K562 (cell line): ENCODE measurements at regions not wholly inside any gene's neighbourhood (a gene's known extent, or its start where the extent isn't known, plus 50 kb on each side); places are given as distances from the start of the nearest gene placed in this dataset.

ENCODE experiments used
- ATAC-seq: fragments of 200-7000 bp; cut with Tn5 transposase; 3 replicates; pipeline ENCODE4 v1.9.1; 2020; ENCODE audit warnings: moderate library complexity
- BruUV-seq: library from RNA; stranded (reverse); fragments of 400-500 nt; replicated peaks from 2 replicates; lab custom pipeline; 2021; lab: Mats Ljungman, UMichigan
- CTCF ChIA-PET: fragments of 300-600 bp; formaldehyde crosslinking; extraction: SDS; loops from one replicate; lab custom pipeline; 2021; ENCODE audit warnings: low intra/inter-chr PET ratio; lab: Yijun Ruan, JAX
- POLR2A ChIA-PET: fragments of 300-600, 350-650 bp; sonication (Branson Sonifier 250); formaldehyde crosslinking; extraction: SDS; loops from one replicate; lab custom pipeline; 2021; ENCODE audit warnings: antibody characterized with exemption, inconsistent platforms; lab: Yijun Ruan, JAX
- DNase-seq, 4 experiments: peaks; one replicate each; pipeline versions ENCODE4 v3.0.0 to v3.0.0-alpha.2; 2011 to 2018; ENCODE audit warnings: low spot score in 3 of 4, mixed read lengths in 3 of 4; ENCODE audit errors: extremely low read depth in 1 of 4
- FAIRE-seq: peaks from 2 replicates; lab custom pipeline; 2011; peaks lifted over from hg19 to GRCh38; lab: Jason Lieb, UNC
- H2AFZ ChIP-seq: 2 replicates; pipeline ENCODE4 v1.6.0; 2011; ENCODE audit warnings: low read depth, low read length, control low read depth, inconsistent platforms
- H3K27ac ChIP-seq: fragments of 200-600 bp; 3 replicates; pipeline ENCODE4 v1.8.0; 2011; ENCODE audit warnings: low read depth, mild to moderate bottlenecking, control low read depth, inconsistent platforms, low read length, moderate library complexity, mixed read lengths; ENCODE audit errors: extremely low read depth
- H3K27me3 ChIP-seq, 2 experiments: fragments of 300-600 bp in 1 of 2; 2 replicates in 1 of 2; 3 replicates in 1 of 2; pipeline versions ENCODE4 v1.6.0 to v1.8.0; 2011; ENCODE audit warnings: inconsistent platforms in 2 of 2, low read length in 2 of 2, mild to moderate bottlenecking in 1 of 2, mixed read lengths in 1 of 2, moderate library complexity in 1 of 2; ENCODE audit not compliant: control insufficient read depth in 2 of 2, insufficient read depth in 2 of 2
- H3K36me3 ChIP-seq: fragments of 300-600 bp; 3 replicates; pipeline ENCODE4 v1.8.0; 2011; ENCODE audit warnings: mild to moderate bottlenecking, low read length, inconsistent platforms; ENCODE audit not compliant: control insufficient read depth, insufficient read depth
- H3K4me1 ChIP-seq, 2 experiments: fragments of 200-600 bp in 1 of 2; replicated peaks in 1 of 2; 2 replicates in 1 of 2; 3 replicates in 1 of 2; pipeline versions ENCODE4 v1.5.1 to v1.8.0; 2011; ENCODE audit warnings: inconsistent platforms in 2 of 2, low read length in 2 of 2, mild to moderate bottlenecking in 1 of 2, mixed read lengths in 1 of 2, moderate library complexity in 1 of 2; ENCODE audit not compliant: control insufficient read depth in 2 of 2, insufficient read depth in 2 of 2
- H3K4me2 ChIP-seq: 2 replicates; pipeline ENCODE4 v1.6.1; 2011; ENCODE audit warnings: low read length, control low read depth, inconsistent platforms, mixed read lengths; ENCODE audit not compliant: insufficient read depth
- H3K4me3 ChIP-seq: fragments of 200-600 bp; sonication (generic), shearing (Covaris generic); 2 replicates; pipeline ENCODE4 v1.5.1; 2016; ENCODE audit warnings: control low read depth, inconsistent platforms
- H3K79me2 ChIP-seq: fragments of 200-600 bp; 3 replicates; pipeline ENCODE4 v1.8.0; 2011; ENCODE audit warnings: low read length, inconsistent platforms; ENCODE audit not compliant: control insufficient read depth, insufficient read depth
- H3K9ac ChIP-seq, 2 experiments: 2 replicates each; pipeline versions ENCODE4 v1.6.0 to v1.6.1; 2011; ENCODE audit warnings: low read depth in 2 of 2, low read length in 2 of 2, control low read depth in 1 of 2, inconsistent platforms in 1 of 2, mild to moderate bottlenecking in 1 of 2, mixed read lengths in 1 of 2; ENCODE audit not compliant: insufficient read depth in 1 of 2
- H3K9me1 ChIP-seq: one replicate; pipeline ENCODE4 v1.6.0; 2011; ENCODE audit warnings: inconsistent platforms, mild to moderate bottlenecking, low read length, moderate library complexity; ENCODE audit not compliant: control insufficient read depth, insufficient read depth
- H3K9me3 ChIP-seq: replicated peaks from 2 replicates; pipeline ENCODE4 v1.5.1; 2011; ENCODE audit warnings: low read depth, low read length, inconsistent platforms; ENCODE audit not compliant: control insufficient read depth, insufficient read depth
- H4K20me1 ChIP-seq: replicated peaks from 2 replicates; pipeline ENCODE4 v1.6.1; 2011; ENCODE audit warnings: low read length, inconsistent platforms, mixed read lengths; ENCODE audit not compliant: control insufficient read depth, insufficient read depth
- CSDE1 ChIP-seq, 2 experiments: fragments of 450-650 bp; IDR thresholded peaks; 2 replicates each; pipeline ENCODE4 v1.6.1; 2016; ENCODE audit warnings: mild to moderate bottlenecking in 1 of 2
- FOXK2 ChIP-seq, 2 experiments: fragments of 450-650 bp; IDR thresholded peaks in 1 of 2; conservative IDR thresholded peaks in 1 of 2; 2 replicates each; pipeline ENCODE4 v1.6.1; 2016; ENCODE audit warnings: low read depth in 2 of 2, mild to moderate bottlenecking in 1 of 2
- KLF16 ChIP-seq: IDR thresholded peaks from 2 replicates; pipeline ENCODE4 v1.6.1; 2016; ENCODE audit warnings: antibody characterized with exemption
- RAD21 ChIP-seq, 2 experiments: fragments of 250-450 bp in 1 of 2; fragments of 450-650 bp in 1 of 2; sonication (Bioruptor Pico) in 1 of 2; formaldehyde crosslinking in 1 of 2; IDR thresholded peaks in 1 of 2; conservative IDR thresholded peaks in 1 of 2; 2 replicates each; pipeline versions ENCODE4 v1.4.0 to v1.8.0; 2020 to 2022; ENCODE audit warnings: mild to moderate bottlenecking in 2 of 2, moderate library complexity in 1 of 2
- SMC3 ChIP-seq: conservative IDR thresholded peaks from 2 replicates; pipeline ENCODE4 v1.6.1; 2011; ENCODE audit warnings: low read depth, low read length, improper control_type of control experiment; ENCODE audit not compliant: insufficient read depth
- WGBS: fragments of 100-300 bp; shearing (Covaris generic); methylation state at CpG from one replicate; pipeline ENCODE4 v1.1.6; 2016; ENCODE audit warnings: low coverage, mixed read lengths; ENCODE audit not compliant: insufficient coverage; ENCODE audit errors: missing lambda C conversion rate; 5-methylcytosine and 5-hydroxymethylcytosine counted together
- in situ Hi-C: fragments of 300-500 bp; cut with MboI; formaldehyde crosslinking; loops from 4 replicates; pipeline ENCODE4 v1.15.0; 2018; ENCODE audit warnings: inconsistent platforms, mixed read lengths
- intact Hi-C: fragments of 100-400 bp; cut with micrococcal nuclease; formaldehyde crosslinking; loops from 2 replicates; pipeline ENCODE4 v1.14.2; 2022
- TF ChIP-seq, protein P1 (sequence below): fragments of 250-450 bp; sonication (Bioruptor Pico); IDR thresholded peaks from 2 replicates; pipeline ENCODE4 v1.5.0; 2020; ENCODE audit warnings: mild to moderate bottlenecking
- TF ChIP-seq, protein P2 (sequence below): fragments of 450-650 bp; formaldehyde crosslinking; IDR thresholded peaks from 2 replicates; pipeline ENCODE4 v1.4.0; 2020; ENCODE audit warnings: mild to moderate bottlenecking, moderate library complexity
- TF ChIP-seq, protein P3 (sequence below), 3 experiments: IDR thresholded peaks in 2 of 3; conservative IDR thresholded peaks in 1 of 3; 2 replicates each; pipeline ENCODE4 v1.5.1; 2011 to 2012; ENCODE audit warnings: low read length in 3 of 3, mild to moderate bottlenecking in 3 of 3, control low read depth in 2 of 3, improper control_type of control experiment in 1 of 3, inconsistent platforms in 1 of 3, low read depth in 1 of 3, mixed read lengths in 1 of 3, moderate library complexity in 1 of 3; ENCODE audit not compliant: insufficient read depth in 2 of 3

DNA sequence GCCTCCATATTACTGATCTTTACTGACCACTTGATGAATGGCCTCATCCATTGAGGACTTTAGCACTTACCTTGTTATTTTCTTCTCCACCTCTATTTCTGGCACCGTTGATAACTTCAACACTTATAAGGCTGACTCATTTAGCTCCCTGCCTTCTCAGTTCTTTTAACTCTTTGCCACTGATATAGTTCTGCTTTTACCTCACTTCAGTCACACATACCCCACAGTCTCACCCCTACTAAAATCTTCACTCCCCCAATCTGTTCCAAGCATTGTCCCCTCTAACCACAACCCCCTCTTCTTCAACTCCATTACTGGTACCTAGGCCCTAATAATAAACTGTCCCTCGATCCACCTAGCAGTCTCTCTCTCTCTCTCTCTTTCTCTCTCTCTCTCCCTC, 141.0 kb downstream of the PAH start:
- Histone ChIP-seq H2AFZ (no peak overlapping the region), H3K9ac (no peak overlapping the region), H3K36me3 (no peaks in the 10 kb centered on the region), H3K27ac (no peak overlapping the region), H3K4me3 (no peak overlapping the region), H3K9me3 (no peaks in the 10 kb centered on the region), H4K20me1 (no peaks in the 10 kb centered on the region), H3K4me1 (no peaks in the 10 kb centered on the region), H3K4me2 (no peak overlapping the region), H3K9me1 (no peaks in the 10 kb centered on the region), H3K79me2 (no peaks in the 10 kb centered on the region), H3K27me3 (no peaks in the 10 kb centered on the region)
- no peak for FAIRE-seq
- TF ChIP-seq, protein P1, sequence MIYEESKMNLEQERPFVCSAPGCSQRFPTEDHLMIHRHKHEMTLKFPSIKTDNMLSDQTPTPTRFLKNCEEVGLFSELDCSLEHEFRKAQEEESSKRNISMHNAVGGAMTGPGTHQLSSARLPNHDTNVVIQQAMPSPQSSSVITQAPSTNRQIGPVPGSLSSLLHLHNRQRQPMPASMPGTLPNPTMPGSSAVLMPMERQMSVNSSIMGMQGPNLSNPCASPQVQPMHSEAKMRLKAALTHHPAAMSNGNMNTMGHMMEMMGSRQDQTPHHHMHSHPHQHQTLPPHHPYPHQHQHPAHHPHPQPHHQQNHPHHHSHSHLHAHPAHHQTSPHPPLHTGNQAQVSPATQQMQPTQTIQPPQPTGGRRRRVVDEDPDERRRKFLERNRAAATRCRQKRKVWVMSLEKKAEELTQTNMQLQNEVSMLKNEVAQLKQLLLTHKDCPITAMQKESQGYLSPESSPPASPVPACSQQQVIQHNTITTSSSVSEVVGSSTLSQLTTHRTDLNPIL = no peak
- TF ChIP-seq CSDE1 (IDR thresholded peaks at IDR 0.05) = no peak
- POLR2A ChIA-PET = no interaction called here
- CTCF ChIA-PET = no interaction called here
- no TSS peak for BruUV-seq
- intact Hi-C loops = no loop called here
- ATAC-seq = no peak
- no peak for DNase-seq
- 3% methylated on average over 2 of the region's 2 CpGs for WGBS
- in situ Hi-C loops = no loop called here

DNA sequence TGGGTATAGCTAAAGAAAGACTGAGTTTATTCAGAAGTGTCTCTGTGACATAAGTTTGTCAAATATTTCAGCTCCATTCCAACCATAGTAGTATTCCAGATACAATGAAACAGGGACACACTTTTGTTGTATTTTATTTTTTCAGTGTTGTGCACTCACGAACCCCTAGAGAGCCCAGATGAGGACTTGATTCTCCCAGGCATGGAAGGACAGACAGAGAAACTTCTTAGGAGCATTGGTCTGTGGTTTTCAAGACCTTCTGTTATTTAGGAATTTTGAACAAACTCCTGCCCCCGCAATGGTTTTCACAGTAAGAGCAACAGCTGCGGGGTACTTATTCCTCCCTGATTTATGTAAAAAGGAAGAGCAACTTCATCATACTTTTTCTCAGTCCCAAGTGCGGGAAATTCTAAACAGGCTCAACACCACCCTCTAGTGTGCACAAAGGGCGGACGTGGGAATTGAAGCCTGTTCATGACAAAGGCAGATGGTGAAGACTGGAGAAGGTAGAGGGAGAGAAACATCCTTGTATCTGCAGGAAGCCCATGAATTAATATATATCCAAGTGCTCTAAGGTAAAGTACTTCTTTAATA, 147.6 kb downstream of the PAH start:
- ATAC-seq (peak; percentile 96), FAIRE-seq (peak; percentile 95), DNase-seq (peak; percentile 45 to 57 (median 50))
- Histone ChIP-seq H3K36me3 (no peaks in the 10 kb centered on the region), H2AFZ (no peak overlapping the region), H3K9me3 (no peaks in the 10 kb centered on the region), H3K9ac (no peak overlapping the region), H3K4me2 (no peak overlapping the region), H3K9me1 (no peaks in the 10 kb centered on the region), H3K27ac (no peak overlapping the region), H3K4me3 (no peak overlapping the region), H3K27me3 (peaks cover 0 to 3% of the 10 kb centered on the region in 2 experiments; a peak in 1 of 5 replicates), H3K4me1 (no peaks in the 10 kb centered on the region), H3K79me2 (no peaks in the 10 kb centered on the region), H4K20me1 (no peaks in the 10 kb centered on the region)
- BruUV-seq = no TSS peak
- ChIA-PET POLR2A (interaction anchor here (1.0 kb wide), 1 partner anchor 22 kb away, joined by 3 read pairs; no protein-coding TSS in a partner anchor), CTCF (interaction anchor here (0.6 to 1.8 kb wide), 7 partner anchors 600 to 996 kb away, joined by 3 to 8 read pairs (median 4); no protein-coding TSS in a partner anchor)
- in situ Hi-C loops (no loop called here), intact Hi-C loops (loop anchor here (2.0 to 10.0 kb wide), 3 partner anchors 597 to 829 kb away; no protein-coding TSS in a partner anchor)
- WGBS = 2% methylated on average over 6 of the region's 6 CpGs
- TF ChIP-seq, protein P2, sequence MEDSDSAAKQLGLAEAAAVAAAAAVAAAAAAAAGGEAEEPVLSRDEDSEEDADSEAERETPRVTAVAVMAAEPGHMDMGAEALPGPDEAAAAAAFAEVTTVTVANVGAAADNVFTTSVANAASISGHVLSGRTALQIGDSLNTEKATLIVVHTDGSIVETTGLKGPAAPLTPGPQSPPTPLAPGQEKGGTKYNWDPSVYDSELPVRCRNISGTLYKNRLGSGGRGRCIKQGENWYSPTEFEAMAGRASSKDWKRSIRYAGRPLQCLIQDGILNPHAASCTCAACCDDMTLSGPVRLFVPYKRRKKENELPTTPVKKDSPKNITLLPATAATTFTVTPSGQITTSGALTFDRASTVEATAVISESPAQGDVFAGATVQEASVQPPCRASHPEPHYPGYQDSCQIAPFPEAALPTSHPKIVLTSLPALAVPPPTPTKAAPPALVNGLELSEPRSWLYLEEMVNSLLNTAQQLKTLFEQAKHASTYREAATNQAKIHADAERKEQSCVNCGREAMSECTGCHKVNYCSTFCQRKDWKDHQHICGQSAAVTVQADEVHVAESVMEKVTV = peak; percentile 49; the same call in 1 of the 2 replicates
- TF ChIP-seq RAD21 (CRISPR knock-in tag; conservative IDR thresholded peaks at IDR 0.05 in 1 of 2, IDR thresholded peaks at IDR 0.05 in 1 of 2) = peak; percentile 71 to 78
- peak; percentile 52; the same call in 1 of the 2 replicates for TF ChIP-seq SMC3
- TF ChIP-seq, protein P3, sequence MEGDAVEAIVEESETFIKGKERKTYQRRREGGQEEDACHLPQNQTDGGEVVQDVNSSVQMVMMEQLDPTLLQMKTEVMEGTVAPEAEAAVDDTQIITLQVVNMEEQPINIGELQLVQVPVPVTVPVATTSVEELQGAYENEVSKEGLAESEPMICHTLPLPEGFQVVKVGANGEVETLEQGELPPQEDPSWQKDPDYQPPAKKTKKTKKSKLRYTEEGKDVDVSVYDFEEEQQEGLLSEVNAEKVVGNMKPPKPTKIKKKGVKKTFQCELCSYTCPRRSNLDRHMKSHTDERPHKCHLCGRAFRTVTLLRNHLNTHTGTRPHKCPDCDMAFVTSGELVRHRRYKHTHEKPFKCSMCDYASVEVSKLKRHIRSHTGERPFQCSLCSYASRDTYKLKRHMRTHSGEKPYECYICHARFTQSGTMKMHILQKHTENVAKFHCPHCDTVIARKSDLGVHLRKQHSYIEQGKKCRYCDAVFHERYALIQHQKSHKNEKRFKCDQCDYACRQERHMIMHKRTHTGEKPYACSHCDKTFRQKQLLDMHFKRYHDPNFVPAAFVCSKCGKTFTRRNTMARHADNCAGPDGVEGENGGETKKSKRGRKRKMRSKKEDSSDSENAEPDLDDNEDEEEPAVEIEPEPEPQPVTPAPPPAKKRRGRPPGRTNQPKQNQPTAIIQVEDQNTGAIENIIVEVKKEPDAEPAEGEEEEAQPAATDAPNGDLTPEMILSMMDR (IDR thresholded peaks at IDR 0.05 in 2 of 3, conservative IDR thresholded peaks at IDR 0.05 in 1 of 3; ENCODE audit: insufficient read depth in 2 of 3, low read depth in 1 of 3, low read length in 3 of 3) = peak; percentile 63 to 83 (median 68)
- TF ChIP-seq KLF16 = 0 out of 2 replicates have a peak, but pooled peaks have one; percentile 25
- no peak for TF ChIP-seq FOXK2 (conservative IDR thresholded peaks at IDR 0.05 in 1 of 2, IDR thresholded peaks at IDR 0.05 in 1 of 2; ENCODE audit: low read depth in 2 of 2)
